PFSK-1 (cell line): ENCODE measurements at regions not wholly inside any gene's neighbourhood (a gene's known extent, or its start where the extent isn't known, plus 50 kb on each side); places are given as distances from the start of the nearest gene placed in this dataset.

Experiments
- FOXP2 ChIP-seq: optimal IDR thresholded peaks from 2 replicates; pipeline ENCODE3; 2011; ENCODE audit warnings: borderline replicate concordance, control low read depth, inconsistent platforms; ENCODE audit not compliant: insufficient read depth; ENCODE audit errors: extremely low read length, extremely low read depth
- POLR2AphosphoS5 ChIP-seq: IDR thresholded peaks from 2 replicates; pipeline ENCODE4 v1.6.1; 2012; ENCODE audit warnings: low read depth, mild to moderate bottlenecking, control low read depth, low read length, moderate library complexity
- REST ChIP-seq, 2 experiments: IDR thresholded peaks; 2 replicates each; pipeline versions ENCODE4 v1.6.1 to v1.8.0; 2011 to 2012; ENCODE audit warnings: low read depth in 2 of 2, low read length in 2 of 2, control low read depth in 1 of 2, inconsistent platforms in 1 of 2, mild to moderate bottlenecking in 1 of 2, moderate library complexity in 1 of 2; ENCODE audit not compliant: insufficient read depth in 1 of 2
- SIN3A ChIP-seq: IDR thresholded peaks from 2 replicates; pipeline ENCODE4 v1.6.1; 2012; ENCODE audit warnings: mild to moderate bottlenecking, low read length, moderate library complexity, borderline replicate concordance; ENCODE audit not compliant: insufficient read depth
- TAF1 ChIP-seq: IDR thresholded peaks from 2 replicates; pipeline ENCODE4 v1.6.1; 2012; ENCODE audit warnings: low read length, control low read depth, borderline replicate concordance; ENCODE audit not compliant: insufficient read depth

GRCh38 chr6:90764001-90764400, 177.1 kb upstream of the MAP3K7 start:
- TF ChIP-seq SIN3A (no peak), TAF1 (no peak), REST (IDR thresholded peaks at IDR 0.05; ENCODE audit: insufficient read depth in 1 of 2, low read depth in 2 of 2, low read length in 2 of 2) (no peak), FOXP2 (no peak), POLR2AphosphoS5 (no peak)

DNA sequence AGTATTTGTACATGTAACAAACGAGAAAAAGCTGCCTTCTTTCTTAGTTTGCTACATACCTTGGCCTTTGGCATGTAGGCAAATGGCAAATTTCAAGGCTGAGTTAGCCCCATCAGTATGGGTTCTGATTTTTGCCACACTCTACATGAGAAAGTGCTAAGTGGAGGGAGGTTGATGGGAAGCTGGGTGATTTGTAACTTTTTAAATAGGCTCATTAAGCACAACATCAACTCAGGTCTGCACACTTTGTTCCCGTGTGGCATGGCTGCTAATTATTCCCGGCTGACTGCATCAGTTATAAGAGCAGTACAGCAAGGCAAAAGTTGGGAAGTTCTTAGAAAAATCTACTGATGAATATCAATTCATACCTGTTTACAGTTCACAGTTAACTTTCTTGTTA, 172.8 kb upstream of the MAP3K7 start:
- TF ChIP-seq POLR2AphosphoS5 (no peak), TAF1 (no peak), REST (IDR thresholded peaks at IDR 0.05; ENCODE audit: insufficient read depth in 1 of 2, low read depth in 2 of 2, low read length in 2 of 2) (no peak), SIN3A (no peak), FOXP2 (no peak)

GRCh38 chr6:90758741-90759140, 171.9 kb upstream of the MAP3K7 start:
- no peak for TF ChIP-seq SIN3A
- TF ChIP-seq FOXP2: no peak
- no peak for TF ChIP-seq TAF1
- no peak for TF ChIP-seq REST (IDR thresholded peaks at IDR 0.05; ENCODE audit: insufficient read depth in 1 of 2, low read depth in 2 of 2, low read length in 2 of 2)
- TF ChIP-seq POLR2AphosphoS5: no peak

DNA sequence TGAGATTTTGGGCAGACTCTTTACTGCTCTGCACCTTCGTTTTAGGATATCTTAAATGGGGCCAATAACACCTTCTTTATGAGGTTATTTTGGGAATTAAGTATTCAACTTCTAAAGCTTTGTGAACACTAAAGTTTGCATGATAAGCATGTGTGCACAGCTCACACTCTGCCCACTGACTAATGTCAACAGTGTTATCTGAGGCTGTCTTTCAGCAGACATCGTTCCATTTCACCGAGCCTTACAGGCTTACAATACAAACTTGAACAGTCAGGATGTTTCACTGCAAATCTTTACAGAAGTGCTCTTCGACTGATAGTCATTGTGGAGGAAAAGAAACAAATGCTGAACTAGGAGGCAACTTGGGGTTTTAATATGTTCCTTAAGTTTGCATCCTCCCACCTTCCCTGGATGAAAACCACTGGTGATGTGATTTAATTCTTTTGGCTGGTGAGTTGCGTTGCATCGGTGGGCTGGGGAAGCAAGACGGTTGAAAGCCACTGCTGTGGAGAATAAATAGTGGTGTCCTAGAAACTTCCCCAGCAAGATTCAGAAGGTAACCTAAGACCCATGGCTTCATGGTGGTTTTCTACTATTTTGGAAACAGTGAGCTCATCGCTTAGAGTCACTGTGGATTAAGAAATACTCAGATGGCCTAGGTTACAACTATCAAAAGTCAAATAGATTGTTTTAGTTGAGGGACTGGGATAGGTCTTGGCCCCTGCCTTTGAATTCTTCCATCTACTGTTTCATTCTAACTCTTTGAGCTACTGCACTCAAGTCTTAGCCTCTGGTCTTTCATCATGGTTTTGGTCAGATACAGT, 167.2 kb upstream of the MAP3K7 start:
- TF ChIP-seq REST (IDR thresholded peaks at IDR 0.05; ENCODE audit: insufficient read depth in 1 of 2, low read depth in 2 of 2, low read length in 2 of 2): no peak
- no peak for TF ChIP-seq POLR2AphosphoS5
- TF ChIP-seq TAF1: no peak
- no peak for TF ChIP-seq SIN3A
- no peak for TF ChIP-seq FOXP2
